ENCODE measurements at regions not wholly inside any gene's neighbourhood (a gene's known extent, or its start where the extent isn't known, plus 50 kb on each side); places are given as distances from the start of the nearest gene placed in this dataset.

DNA sequence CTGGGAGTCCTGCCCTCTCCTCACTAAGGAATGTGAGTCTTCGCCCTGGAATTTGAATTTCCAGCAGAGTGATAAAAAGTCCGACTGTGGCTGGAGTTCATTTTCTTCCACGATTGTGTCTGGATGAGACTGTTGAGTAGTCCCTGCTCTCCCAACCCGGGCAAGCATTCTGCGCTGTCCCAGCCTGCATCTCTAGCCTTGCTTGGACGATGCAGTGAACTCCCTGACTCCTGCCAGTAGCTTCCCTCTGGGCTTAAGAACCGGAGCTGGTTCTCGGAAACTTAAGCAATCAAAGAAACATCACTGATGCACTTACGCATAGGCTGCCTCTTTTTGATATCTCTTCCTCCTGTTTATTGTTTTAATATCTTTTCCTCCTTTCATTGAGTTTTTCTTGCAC is 116.0 kb upstream of the FZD8 start:
- no peak for DNase-seq

DNA sequence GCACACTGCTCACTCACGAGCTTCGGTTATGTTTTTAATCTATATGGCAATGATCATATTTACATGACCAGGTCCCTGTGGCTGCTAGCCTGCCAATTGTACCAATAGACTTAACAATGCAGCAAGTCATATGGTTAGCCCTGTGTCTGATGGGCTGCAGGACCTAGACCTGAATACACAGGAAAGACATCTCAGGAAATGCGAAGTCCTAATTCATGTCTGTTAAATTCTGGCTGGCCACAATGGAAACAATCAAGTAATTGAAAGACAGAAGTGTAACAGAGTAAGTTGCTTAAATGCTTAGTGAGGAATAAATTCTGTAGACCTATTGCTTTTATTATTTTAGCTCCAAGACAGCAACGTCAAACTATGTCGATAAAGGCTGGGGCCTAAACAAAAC is 112.4 kb upstream of the FZD8 start:
- no peak for DNase-seq

DNA sequence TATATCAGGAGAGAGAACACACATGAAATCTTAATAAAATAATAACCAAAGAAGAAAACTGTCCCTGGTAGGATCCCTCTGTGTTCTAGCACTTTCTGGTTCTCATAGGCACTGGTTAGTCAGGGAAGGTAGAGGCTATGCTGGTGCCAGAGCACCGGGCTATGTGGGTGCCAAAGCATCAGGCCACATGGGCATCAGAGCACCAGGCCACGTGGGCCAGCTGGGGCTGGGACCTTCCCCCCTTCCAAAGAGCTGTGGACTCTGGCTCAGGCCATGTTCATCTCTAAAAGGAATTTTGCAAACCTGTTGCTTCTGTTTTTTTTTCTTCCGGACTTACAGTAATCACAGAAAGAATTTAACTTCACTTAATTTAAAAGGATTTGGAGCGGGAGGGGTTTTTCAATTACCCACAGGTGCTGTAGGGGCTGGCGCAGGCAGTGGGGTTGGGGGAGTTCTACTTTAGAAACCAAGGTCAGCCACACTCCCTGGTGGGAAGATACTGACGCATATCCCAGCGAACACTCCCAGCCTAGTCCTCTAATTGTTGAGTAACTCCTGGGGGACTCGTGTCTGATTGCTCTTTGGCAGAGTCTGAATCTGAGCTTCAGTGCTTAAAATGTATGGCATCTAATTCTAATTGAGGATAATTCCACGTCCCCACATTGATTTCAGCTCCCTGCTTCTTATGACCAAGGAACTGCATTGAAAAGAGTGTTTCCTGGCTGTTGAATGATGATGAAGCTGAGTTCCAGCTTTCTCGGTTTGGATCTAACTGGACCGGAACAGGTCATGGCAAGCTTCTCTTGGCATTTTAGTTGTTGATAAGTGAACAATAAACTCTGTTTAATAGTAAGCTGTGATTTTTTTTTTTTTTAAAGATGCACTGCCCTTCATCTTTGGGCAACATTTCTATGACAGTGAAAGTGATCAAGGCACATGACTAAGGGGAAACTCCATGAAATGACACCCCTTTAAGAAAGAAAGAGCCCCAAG is 110.7 kb upstream of the FZD8 start:
- DNase-seq, result no peak

DNA sequence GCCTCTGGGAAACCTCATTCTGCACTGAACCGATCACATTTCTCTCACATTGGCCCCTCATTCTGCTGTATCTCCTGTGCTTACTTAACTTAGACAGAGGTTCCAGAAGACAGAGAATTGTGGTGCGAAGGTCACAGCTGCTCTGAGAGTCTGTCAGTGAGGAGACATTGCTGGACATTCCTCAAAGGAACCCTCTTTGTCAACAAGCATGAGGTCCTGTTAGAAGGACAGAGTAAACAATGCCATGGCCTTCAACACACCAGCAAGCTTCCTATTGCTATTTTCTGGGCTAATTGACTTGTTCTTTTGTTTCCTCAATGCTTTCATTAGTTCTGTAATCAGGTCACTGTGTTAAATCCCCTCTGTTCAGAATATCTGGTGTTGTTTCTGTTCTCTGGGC is 109.3 kb upstream of the FZD8 start:
- no peak for DNase-seq

DNA sequence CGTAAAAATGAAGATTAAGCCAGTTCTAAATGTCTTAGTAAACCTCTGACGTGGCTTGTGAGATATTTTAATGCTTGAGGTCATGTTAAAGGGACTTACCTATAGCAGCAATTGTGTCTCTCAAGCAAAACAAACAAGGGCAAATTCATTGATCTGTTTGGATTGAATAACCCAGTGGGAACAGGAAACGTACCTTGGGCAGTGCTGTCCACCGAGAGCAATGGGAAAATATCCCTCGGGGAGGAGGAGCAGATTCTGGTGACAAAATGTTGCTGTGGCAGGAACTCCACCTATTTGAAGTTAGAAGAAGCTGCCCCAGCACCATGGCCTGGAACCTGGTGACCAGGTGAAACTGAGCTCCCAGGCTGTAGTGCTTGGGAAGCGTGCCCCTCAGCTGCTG is 107.1 kb upstream of the FZD8 start:
- DNase-seq, result no peak

- no peak for DNase-seq
These were observed 103.7 kb upstream of the FZD8 start for GRCh38 chr10:35745617-35746403.

GRCh38 chr10:35743851-35744250 is 101.8 kb upstream of the FZD8 start:
- no peak for DNase-seq

- no peak for DNase-seq
These were observed 101.3 kb upstream of the FZD8 start for GRCh38 chr10:35743351-35743750.

- no peak for DNase-seq
These were observed 97.9 kb upstream of the FZD8 start for GRCh38 chr10:35739998-35740397.

DNA sequence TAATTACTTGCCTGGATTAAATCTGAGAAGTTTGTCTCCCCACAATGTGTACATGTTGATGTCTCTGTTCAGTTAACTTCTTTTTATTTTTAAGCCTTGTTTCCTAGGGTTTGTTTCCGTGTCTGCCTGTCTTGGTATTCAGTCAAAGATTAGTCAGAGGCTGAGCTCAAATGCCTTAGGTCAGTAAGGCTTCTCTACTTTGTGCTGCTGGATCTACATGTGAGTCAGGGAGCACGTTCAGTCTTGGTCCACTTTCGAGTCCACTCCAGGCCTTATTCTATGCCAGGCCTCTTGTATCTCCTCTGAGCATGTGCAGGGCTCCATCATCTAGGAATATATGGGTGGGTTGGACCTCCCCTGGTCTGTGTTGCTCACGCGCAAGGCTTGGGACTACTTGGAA is 93.3 kb upstream of the FZD8 start:
- DNase-seq, result no peak

DNA sequence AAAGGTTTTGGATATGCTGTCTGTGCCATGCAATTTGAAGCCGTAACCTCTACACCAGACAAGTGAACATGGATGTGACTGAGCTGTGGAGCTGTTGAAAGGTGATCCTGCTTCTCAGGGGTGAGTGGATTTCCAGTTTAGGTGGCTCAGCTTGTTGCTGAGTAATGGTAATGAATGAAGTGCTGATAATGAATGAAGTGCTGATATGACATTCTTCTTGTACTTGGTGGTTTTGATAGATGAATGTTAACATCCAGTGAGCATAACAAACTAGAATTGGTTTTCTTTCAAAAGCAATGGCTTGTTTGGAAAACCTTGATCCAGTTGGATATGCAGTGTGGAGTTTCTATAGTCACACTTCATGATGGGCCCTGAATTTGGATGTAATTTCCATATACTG is 89.7 kb upstream of the FZD8 start:
- DNase-seq, result no peak

DNA sequence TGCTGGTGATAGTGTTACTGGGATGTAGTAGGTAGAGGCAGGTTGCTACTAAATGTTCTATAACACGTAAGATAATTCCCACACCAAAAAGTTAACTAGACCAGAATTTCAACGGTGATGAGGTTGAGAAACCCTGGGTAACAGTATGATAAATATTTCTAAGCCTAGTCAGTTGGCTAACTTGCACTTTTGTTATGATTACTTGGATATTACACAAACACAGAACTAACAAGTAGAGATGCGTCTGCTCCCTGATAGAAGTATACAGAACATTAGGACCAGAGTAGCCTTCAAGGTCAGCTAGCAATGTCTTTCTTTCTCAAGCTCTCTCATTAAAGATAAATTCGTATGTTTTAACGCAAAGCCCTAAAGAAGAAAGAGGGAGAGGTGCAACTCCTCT is 86.2 kb upstream of the FZD8 start:
- DNase-seq, result no peak

DNA sequence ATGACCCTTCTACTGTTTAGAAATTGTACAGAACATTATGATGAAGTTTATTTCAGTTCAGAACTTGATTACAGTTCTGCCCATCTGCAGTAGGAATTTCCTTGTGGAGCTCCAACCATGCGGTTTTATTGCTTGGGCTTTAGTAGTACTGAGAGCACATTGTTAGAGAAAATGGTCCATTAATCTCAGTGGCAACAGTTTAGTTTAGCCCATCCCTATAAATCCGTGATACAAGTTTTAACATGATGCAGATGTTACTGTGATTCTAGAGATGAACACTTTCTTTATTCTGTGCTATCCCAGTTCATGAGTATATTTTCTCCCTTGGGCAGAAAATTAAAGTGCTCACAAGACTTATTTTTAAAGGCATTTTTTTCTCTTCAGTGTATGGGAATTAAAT is 84.8 kb upstream of the FZD8 start:
- no peak for DNase-seq

GRCh38 chr10:35723992-35724391 is 81.9 kb upstream of the FZD8 start:
- no peak for DNase-seq

GRCh38 chr10:35723059-35723458 is 81.0 kb upstream of the FZD8 start:
- no peak for DNase-seq

- DNase-seq, result no peak
These were observed 80.5 kb upstream of the FZD8 start for GRCh38 chr10:35722636-35723035.

DNA sequence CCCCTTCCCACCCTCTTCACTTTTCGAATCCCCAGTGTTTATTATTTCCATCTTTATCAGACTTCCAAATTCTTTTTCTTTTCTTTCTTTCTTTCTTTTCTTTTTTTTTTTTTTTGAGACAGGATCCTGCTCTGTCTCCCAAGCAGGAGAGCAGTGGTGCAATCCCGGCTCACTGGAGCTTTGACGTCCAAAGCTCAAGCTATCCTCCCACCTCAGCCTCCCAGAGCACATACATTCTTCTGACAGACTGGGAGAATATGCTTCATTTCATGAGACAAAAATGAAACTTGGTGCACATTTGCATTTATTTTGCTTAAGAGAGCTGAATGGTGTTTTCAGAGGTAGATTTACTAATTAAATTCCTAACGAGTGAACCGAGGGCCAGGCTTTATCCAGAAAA is 80.1 kb upstream of the FZD8 start:
- no peak for DNase-seq

- no peak for DNase-seq
These were observed 78.3 kb upstream of the FZD8 start for GRCh38 chr10:35720366-35720765.

DNA sequence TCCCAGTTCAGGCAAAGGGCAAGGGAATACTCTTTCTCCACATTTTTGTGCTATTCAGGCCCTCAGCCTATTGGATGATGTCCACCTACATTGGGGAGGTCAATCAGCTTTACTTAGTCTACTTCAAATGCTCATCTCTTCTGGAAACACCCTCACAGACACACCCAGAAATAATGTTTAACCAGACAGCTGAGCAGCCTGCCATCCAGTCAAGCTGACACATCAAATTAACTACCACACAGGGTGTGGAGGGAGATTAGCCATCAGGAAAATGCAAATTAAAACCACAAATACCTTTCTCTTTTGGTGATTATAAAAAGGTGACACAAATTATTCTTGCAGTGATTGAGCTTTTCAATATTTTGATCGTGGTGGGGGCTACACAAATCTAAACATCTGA is 74.7 kb upstream of the FZD8 start:
- no peak for DNase-seq

DNA sequence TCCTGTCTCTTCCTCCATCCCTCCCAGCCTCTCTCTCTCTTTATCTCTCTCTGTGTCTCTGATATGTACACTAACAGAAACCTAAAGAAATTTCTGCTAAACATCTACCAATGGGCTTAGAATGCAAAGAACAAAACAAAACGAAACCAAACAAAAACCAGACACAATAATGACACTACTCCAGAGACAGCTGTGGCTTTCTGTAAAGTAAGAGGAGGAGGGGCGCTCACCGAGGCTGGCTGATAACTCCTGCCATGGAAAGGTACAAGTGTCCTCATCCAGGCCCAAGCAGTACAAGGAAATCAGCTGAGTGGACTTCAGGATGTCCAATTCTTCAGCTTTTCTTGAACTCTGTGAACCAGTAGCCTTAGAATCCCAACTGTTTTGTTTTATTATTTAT is 70.4 kb upstream of the FZD8 start:
- DNase-seq, result no peak

GRCh38 chr10:35711615-35712411 is 69.7 kb upstream of the FZD8 start:
- no peak for DNase-seq

DNA sequence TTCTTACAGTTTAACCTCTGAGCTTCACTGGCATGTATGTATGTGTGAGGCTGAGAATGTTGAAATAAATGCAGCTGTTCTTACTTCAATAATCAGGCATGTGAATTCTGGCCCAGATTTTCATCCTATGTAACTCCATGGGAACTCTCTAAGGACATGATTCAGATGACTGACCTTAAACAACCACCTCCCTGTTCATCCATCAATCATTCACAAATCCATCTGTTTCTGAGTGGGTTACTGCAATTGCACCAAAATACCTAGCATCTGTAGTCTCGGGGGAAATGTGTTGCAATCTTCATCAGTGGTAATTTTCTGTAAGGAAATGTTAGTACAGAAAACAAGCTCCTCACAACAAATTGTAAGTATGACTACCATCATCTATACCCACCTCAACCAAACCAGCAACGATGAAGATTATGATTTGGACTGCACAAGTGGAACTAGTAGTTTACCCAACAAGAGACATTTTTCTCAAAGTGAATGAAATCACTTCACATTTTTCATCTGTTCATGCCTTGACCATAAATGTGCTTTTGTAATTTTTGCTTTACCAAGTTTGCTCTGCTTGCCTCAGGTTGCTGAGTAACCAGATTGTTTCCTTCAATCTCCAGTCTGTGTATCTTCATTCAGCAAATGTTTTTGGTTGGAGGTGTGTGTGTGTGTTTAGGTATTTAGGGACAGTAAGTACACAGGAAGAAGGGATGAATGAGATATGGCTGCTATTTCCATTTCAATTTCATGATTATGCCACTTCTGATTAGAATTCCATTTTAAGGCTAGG is 65.7 kb upstream of the FZD8 start:
- no peak for DNase-seq

DNA sequence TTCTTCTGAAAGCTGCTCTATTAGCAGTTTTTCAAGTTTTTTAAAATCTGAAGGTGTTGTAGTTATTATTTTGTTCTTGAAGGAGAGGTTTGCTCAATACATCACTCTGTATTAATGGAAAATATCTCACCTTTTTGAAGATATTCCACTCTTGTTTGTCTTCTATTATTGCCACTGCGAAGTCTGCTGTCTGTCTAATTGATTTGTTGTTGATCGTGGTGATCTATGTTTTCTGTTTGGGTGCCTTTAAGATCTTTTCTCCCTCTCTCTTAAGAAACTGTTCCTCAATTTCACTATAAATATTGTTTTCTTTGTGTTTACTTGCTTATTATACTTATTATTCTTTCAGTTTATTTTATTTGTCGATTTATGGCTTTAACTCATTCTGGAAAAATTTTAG is 64.9 kb upstream of the FZD8 start:
- DNase-seq, result no peak

All from CD4-positive, alpha-beta T cell treated with Interleukin-4 for 4 hours (primary cell).